GM21515 (cell line): ENCODE measurements at regions not wholly inside any gene's neighbourhood (a gene's known extent, or its start where the extent isn't known, plus 50 kb on each side); places are given as distances from the start of the nearest gene placed in this dataset.
A peak's percentile ranks its signal among the peaks of the same experiment; 100 is the strongest.

Experiments
- ATAC-seq: cut with Tn5 transposase; IDR thresholded peaks from one replicate; pipeline ENCODE4 v1.9.1; 2021; ENCODE audit not compliant: unreplicated experiment

DNA sequence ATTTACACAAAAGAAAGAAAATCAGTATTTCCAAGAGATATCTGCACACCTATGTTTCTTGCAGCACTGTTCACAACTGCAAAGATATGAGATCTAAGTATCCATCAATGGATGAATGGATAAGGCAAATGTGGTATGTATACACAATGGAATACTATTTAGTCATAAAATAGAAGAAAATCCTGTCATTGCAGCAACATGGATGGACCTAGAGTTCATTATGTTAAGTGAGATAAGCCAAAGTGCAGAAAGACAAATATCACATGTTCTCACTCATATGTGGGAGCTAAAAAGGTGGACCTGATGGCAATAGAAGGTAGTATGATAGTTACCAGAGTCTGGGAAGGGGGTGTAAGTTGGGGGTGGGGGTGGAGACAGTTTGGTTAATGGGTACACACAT is 1171.6 kb downstream of the SORCS1 start:
- ATAC-seq: no peak

DNA sequence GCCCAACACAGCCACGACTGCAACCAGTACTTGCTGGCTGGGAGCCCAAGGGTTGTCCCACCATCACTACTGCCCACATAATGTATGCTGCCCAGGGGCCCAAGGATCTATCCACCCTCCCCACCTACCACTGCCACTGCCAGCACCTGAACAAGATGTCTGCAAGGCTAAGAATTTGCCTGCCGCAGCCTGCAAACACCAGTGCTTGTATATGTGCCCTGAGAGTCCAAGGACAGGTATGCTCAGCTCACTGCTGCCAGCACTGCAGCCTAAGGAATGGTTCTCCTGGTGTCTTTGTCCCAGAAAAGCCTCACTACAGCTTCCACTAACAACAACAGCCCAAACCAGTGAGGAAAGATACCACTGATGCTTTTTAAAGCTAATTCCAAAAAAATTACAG is 1174.0 kb downstream of the SORCS1 start:
- no peak for ATAC-seq

DNA sequence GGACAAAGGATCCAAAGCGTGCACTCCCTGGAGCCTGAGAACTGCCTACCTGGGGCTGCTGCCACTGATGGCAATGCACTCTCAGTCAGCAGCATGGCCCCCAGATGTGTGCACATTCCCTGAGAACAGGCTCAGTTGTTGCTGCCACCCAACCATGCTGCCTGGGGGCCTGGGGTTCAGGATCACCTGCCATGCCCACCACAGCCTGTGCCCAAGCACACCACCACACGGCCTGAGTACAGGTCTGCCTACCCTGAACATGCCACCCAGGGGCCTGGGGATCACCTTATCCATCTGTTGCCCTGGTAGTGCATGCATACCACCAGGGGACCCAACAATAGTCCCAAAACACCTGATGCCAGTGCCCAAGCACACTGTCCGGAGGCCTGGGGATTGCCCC is 1174.5 kb downstream of the SORCS1 start:
- no peak for ATAC-seq

DNA sequence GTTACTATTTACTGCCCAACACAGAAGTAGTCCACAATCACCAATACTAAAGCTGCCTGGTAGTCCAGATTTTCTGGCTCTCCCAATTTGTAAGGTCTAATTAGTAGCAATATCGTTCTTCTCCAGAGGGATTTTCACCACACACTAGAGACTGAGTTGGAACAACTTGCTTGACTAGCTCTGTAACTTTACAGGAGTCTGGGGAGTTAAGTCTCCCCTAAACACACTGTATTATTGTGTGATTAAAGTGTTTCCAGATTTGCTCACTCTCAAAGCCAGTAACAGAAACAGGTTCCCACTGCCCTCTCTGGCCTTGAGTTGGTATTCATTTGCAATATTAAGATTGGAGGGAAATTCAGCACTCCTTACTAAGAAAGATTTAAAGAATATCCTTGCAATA is 1175.7 kb downstream of the SORCS1 start:
- ATAC-seq: no peak

DNA sequence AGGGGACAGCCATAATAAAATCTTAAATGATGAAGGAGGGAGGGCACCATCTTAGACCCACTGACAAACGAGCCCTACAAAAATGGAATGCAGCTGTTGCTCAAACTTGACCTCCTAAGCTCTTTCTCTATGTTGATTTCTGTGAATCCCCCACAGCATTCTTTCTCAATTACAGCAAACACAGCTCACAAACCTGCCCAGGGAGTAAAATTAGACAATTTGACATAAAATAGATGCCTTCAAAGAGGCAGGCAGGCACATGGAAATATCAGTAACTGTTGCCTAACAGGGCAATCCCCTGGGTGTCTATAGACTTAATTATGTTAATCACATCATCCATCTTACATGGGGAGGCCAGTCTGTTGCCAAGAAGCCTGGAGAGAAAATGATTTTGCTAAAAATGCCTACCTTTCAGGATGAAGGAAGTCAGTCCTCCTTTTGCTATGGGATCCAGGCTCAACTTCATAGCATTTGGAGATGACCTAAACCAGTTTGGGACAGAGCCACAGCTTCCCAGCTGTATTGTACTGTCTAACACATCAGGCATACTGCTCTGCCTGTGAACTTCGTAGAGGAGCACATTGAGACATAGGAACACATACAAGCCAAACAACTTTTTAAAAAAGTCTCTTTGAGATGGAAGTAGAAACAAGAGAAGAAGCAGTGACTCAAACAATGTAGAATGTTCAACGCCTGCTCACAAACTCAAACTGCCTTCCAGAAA is 1177.4 kb downstream of the SORCS1 start:
- no peak for ATAC-seq

DNA sequence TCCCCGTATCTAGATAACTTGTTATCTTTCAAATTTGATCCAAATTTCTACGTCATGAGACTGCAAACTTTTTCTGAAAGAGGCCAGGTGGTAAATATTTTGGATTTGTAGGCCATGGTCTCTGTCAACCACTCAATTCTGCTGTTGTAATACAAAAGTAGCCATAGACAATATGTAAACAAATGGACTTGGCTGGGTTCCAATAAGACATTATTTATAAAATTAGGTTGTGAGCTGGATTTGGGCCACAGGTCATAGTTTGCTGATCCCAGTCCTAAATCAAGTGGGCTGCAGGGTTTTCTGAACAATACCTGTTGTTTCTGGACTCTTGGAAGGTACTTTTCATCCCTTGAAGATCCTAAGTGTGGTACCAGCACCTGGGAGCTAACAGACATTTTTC is 1178.0 kb downstream of the SORCS1 start:
- ATAC-seq: no peak

DNA sequence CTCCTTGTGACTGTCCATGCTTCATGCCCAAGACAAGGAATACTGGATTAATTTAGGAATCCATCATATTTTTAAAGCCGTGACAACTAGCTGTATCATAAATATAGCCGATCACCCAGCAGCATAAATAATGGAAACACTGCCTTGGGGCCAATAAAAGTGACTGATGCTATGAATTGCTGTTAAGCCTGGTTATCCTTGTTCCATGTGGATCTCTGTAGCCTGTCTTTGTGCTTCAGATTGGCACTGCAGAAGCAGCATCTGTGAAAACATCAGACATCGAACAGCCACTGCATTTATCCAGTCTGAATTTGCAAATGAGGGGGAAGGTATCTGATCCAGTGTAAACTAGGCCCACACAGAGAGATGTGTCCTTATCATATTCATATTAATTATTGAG is 1181.8 kb downstream of the SORCS1 start:
- no peak for ATAC-seq

DNA sequence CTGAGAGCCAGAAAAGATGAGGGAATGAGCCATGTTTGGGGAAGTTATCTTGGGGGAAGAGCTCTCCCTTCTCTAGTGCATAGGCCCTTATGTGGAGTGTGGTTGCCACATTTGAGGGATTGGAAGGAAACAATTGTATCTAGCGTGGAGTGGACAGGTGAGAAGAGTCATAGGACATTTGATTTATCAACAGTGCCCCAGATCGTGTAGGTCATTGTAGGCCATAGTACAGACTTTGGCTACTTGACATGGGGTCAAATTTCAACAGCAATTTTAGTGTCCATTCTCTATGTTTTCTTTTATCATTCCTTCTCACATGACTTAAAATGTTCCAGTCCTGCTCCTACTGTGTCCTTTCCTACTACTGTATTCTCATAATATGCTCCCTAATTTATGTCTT is 1182.8 kb downstream of the SORCS1 start:
- ATAC-seq: no peak

DNA sequence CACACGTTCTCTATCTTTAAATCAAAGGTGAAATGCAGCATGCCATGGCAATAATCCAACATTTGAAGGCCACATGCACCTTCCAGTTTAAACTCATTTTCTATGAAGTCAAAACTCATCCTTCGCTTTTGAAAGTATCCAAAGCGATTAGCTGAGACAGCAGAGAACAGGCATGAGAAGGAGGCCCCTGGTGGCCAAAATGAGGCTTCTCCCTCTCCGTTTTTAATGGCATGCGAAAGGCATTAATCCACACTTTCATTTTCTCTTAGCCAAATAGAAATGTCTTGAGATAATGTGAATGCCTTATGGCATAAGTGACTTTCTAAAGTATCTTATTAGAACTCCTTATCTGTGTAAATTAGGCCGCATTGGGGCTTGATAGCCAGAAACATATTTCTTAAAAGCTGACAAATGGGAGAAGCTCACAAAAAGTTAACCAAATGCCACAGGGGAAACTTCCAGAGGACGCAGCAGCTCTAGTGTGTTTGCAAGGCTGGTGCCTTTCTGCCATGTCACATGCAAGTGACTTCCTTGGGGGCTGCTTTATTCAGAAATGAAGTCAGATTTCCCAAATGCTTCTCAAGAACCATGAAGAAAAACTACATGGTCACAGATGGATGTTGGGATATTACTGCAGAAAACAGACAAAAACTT is 1189.6 kb downstream of the SORCS1 start:
- no peak for ATAC-seq

DNA sequence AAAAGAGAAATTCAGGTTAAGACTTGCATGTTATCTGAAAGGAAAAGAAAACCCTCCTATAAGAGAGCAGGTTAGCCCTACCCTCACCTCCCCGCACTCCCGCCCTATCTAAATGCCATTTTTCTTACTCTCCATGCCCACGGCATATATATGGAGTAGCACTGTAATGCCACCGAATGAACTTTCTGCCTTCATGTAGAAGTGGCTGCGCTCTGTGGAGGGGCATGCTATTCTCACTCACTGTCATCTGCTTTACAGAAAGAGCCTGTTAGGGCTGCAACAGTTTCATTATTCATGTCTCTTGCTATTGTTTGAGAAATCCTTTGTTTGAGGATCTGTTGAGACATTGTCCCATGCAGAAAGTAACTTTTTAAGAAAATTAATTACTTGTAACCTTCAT is 1190.6 kb downstream of the SORCS1 start:
- no peak for ATAC-seq

DNA sequence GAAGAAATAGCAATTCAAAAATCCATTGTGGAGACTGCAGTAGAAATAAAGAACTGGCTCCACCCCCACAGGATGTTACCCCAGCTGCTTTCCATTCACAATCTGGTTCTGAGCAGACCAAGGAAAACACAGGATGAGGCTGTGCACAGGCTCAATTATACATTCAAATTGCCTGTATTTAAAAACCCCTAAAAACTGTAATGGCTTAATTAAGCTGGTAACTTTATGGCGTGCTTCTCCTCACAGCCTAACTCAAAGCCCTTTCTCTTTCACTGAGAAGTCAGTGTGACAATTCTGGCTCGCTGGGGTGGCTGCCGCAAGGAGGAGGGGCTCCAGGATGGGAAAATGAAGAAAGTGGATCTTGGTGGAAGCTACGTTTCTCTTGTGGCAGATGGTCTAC is 1191.1 kb downstream of the SORCS1 start:
- no peak for ATAC-seq

DNA sequence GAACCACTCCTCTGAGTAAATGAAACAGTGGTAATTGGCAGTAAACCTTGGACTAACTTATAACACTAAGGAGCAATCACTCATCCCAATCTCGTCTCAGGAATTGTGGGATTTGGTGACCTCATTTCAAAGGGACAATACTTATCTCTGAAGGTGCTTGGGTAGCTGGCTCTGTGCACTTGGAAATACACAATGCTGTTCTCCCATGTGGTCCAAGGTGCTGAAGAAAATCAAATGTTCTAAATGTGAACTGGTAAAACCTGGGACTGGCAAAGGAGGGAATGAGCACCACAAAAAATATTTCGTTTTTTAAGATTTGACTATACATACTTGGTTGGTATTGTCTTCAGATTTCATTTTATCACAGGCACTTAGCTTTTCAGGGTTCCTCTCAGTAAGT is 1193.0 kb downstream of the SORCS1 start:
- ATAC-seq: no peak

DNA sequence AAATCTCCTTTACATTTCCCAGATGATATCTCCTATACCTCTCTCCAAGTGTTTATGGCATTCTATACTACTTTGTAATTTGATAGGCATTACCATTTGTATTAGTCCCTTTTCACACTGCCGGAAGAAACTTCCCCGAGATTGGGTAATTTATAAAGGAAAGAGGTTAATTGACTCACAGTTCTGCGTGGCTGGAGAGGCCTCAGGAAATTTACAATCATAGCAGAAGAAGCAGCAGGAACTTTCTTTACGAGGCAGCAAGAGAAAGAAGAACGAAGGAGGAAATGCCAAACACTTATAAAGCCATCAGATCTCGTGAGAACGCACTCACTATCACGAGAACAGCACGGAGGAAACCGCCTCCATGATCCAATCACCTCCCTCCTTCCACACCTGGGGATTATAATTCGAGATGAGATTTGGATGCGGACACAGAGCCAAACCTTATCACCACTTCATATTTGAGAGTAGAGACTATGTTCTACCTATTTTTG is 1194.6 kb downstream of the SORCS1 start:
- ATAC-seq: no peak

DNA sequence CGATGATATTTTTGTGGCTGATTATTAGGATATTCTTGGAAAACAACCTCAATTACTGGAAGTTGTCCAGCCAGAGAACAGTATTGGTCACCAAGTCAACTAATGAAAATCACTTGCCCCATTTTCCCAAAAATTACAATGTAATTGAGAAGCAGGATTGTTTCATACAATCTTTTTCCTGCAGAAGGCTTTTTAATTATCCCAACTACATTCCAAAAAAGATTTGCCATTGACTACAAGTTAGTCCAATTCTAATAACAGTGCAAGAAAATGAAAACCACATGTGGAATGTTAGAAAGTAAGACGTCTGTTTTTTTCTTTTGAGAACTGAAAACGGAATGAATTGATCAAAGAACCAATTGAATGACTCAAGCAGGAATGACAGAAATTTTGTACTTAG is 1195.8 kb downstream of the SORCS1 start:
- ATAC-seq: no peak

DNA sequence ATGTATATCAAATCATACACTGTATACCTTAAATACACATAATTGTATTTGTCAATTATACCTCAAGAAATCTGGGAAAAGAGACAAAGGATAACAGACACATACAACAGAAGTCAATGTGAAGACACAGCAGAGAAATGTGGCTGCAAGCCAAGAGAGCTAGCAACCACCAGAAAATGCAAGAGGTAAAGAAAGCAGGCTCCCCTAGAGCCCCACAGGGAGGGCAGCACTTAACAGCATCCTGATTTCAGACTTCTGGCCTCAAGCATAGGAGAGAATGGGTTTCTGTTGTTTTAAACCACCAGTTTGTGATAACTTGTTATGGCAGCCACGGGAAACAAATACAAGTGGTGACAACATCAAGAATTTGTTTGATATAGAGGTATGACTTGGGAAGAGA is 1197.2 kb downstream of the SORCS1 start:
- ATAC-seq: no peak

DNA sequence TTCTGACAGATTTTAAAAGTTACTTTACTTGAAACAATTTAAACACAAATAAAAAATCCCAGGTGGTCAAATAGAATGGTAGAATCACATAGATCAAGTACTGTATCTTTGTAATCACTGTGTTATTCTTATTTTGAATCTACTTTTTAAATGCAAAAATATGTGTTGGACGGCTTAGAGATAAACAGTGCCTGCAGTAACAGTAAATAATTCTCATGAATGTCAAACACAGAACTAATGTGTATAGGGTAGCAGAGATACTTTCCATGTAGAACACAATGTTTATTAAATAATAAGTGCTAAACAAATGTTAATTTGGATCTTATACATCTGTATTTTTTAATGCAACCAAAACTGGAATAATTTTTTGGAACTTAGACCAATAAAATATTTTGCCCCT is 1199.4 kb downstream of the SORCS1 start:
- no peak for ATAC-seq

DNA sequence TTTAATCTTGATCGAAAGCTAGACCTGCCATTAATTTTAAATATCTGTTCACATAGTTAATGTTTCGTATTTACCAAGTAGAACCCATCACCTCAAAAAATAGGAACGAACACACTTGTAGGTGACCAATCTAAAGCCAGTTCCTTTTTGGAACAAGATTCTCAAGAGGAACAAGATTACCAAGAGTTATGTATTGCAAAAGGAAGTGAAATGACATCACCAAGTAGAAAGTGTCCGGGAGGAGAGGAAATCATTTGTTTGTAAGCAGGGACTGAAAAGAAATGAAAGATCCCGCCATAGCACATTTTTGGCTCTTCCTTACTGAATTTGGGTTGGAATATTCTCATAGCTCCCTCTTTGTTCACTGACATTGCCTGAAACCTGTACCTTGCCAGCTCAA is 1200.5 kb downstream of the SORCS1 start:
- ATAC-seq: no peak

DNA sequence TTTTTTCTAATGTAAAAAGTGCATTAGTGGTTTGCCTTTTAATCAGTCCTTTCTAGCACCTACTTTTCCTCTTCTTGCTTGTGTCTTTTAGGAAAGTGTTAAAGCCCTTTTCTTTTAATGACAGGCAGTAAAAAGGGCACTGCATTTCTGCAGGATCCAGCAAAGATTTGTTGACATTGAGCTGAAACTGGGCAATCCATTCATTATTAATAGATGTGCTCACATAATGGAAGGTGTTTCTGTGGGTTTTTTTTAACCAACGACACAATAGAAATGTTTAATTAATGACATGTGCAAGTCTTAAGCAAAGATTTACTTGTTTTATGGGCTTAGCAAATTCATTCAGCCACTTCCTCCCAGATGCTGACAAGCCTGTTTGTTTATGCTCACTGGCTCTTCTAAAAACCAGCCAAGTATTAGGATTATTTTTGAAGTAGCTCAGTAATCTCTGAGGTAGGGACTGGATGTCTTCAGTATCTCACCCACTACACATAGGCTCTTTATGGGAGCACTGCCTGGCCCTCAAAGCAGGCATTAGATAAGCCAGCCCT is 1201.1 kb downstream of the SORCS1 start:
- ATAC-seq: no peak

DNA sequence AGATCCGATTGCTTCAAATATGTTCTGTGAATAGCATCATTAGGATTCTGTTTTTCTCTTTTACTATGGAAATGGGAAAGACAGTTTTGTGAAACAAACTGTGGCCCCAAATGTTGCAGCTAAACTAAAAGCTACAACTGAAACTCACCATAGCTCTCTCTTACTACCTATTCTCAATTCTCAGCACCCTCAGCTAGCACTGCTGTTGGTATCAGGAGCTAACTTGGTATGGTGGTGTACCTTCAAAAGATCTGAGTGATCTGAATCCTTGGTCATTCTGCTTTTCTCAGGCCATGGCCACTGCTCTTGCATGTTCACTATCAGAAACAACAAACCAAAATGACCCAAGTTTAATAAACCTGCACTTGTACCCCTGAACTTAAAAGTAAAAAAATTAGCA is 1208.0 kb downstream of the SORCS1 start:
- ATAC-seq: no peak

DNA sequence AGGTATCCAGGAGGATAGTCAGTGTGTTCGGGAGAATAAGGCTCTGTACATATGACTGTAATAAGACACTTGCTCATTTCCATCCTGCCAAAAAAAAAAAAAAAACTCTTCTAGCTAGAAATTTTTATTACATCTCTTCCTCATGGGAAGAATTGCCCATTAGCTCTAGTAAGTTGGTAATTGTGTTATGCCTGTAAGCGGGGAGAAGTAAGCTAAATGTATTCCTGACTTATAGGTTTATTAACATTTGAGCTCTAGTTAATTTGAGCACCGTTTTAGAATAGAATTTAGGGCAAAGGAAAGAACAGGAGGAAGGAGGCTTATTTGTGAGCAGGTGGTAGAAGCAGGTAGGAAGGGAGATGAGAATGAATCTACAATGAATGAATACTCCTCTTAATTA is 1210.6 kb downstream of the SORCS1 start:
- ATAC-seq: no peak

DNA sequence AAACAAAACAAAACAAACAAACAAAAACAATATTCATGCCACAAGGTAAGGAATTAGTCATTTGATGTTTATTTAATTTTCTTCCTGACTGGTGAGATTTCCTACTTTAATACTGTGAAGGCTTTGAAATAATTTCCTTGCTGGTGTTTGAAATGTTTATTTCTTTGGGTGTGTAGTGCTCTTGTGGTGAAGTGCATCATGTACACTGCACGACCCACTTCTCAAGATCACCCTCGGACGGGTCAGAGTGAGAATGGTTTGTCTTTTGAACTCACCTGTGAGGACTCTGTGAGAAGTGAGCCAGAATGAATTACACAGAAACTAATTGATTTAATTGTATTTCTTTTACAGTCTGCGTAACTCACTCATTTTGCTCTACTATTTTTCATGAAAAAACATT is 1211.5 kb downstream of the SORCS1 start:
- ATAC-seq: no peak

DNA sequence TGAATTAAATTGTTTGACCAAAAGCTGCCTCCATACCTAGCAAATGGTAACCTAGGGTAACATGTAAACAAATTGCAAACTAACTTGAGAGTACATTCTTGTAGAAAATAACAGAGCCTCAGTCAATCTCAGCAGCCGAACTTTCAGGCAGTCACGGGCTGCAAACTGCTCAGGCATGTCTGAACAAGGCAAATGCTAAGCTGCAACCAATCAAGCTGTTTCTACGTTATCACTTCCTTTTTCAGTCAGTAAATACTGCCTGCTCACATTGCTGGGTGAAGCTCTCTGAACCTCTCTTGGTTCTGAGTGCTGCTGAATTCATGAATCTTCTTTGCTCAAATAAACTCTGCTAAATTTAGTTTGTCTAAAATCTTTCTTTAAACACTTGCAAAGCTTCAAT is 1212.4 kb downstream of the SORCS1 start:
- ATAC-seq: peak; percentile 83

DNA sequence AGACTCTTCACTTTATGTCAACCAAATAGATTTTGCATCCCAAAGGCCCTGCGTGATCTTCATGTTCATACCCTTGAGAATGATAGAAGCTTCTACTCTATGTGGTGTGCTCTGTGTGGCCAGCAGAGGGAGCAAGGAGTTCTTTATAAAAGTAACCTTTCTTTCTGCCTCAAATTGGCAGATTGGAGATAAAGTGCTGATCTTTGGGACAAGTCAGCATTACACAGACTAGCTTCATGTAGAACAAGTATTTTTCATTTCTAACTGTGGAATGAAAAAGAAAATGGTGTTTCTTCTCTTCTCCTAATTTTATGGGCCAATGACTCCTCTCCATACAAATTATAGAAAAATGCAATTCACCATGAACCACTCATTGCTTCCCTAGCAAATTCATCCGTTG is 1214.1 kb downstream of the SORCS1 start:
- no peak for ATAC-seq
